BE2C (cell line): ENCODE measurements at regions not wholly inside any gene's neighbourhood (a gene's known extent, or its start where the extent isn't known, plus 50 kb on each side); places are given as distances from the start of the nearest gene placed in this dataset.

ENCODE experiments used
- DNase-seq: peaks from one replicate; pipeline ENCODE4 v3.0.0-alpha.2; 2020
- H3K27me3 ChIP-seq: fragments of 250-450 bp; sonication (Bioruptor Pico); 2 replicates; pipeline ENCODE4 v1.5.1; 2020; ENCODE audit warnings: mild to moderate bottlenecking
- H3K36me3 ChIP-seq: fragments of 250-450 bp; sonication (Bioruptor Pico); 2 replicates; pipeline ENCODE4 v1.5.1; 2020; ENCODE audit warnings: mild to moderate bottlenecking
- H3K4me1 ChIP-seq: fragments of 250-450 bp; sonication (Bioruptor Pico); 2 replicates; pipeline ENCODE4 v1.5.1; 2020
- H3K4me3 ChIP-seq: 2 replicates; pipeline ENCODE4 v1.5.1; 2011; ENCODE audit warnings: low read depth, low read length
- H3K9me3 ChIP-seq: fragments of 250-450 bp; sonication (Bioruptor Pico); 2 replicates; pipeline ENCODE4 v1.5.1; 2020
- CTCF ChIP-seq: IDR thresholded peaks from 2 replicates; pipeline ENCODE4 v1.5.1; 2012; ENCODE audit warnings: mild to moderate bottlenecking, low read depth, low read length

GRCh38 chr1:4122513-4123160 is 222.6 kb upstream of the C1orf174 start:
- TF ChIP-seq CTCF, result no peak
- DNase-seq, result no peak
- no peaks in the 10 kb centered on the region for H3K27me3 ChIP-seq
- H3K4me1 ChIP-seq, result no peaks in the 10 kb centered on the region
- H3K36me3 ChIP-seq, result no peaks in the 10 kb centered on the region
- no peak overlapping the region for H3K4me3 ChIP-seq
- H3K9me3 ChIP-seq, result no peaks in the 10 kb centered on the region

GRCh38 chr1:4124631-4125145 is 224.6 kb upstream of the C1orf174 start:
- no peaks in the 10 kb centered on the region for H3K9me3 ChIP-seq

GRCh38 chr1:4126251-4126650 is 226.2 kb upstream of the C1orf174 start:
- Histone ChIP-seq H3K9me3 (no peaks in the 10 kb centered on the region), H3K4me1 (no peaks in the 10 kb centered on the region), H3K36me3 (no peaks in the 10 kb centered on the region), H3K4me3 (no peak overlapping the region), H3K27me3 (no peaks in the 10 kb centered on the region)
- no peak for DNase-seq
- no peak for TF ChIP-seq CTCF

More at GRCh38 chr1:4124631-4125145, 224.6 kb upstream of the C1orf174 start:
- Histone ChIP-seq H3K36me3 (no peaks in the 10 kb centered on the region), H3K4me3 (no peak overlapping the region), H3K4me1 (no peaks in the 10 kb centered on the region), H3K27me3 (no peaks in the 10 kb centered on the region)
- no peak for TF ChIP-seq CTCF
- no peak for DNase-seq

GRCh38 chr1:4126731-4127591 is 226.9 kb upstream of the C1orf174 start:
- DNase-seq, result no peak
- Histone ChIP-seq H3K9me3 (no peaks in the 10 kb centered on the region), H3K4me3 (no peak overlapping the region), H3K27me3 (no peaks in the 10 kb centered on the region), H3K36me3 (no peaks in the 10 kb centered on the region), H3K4me1 (no peaks in the 10 kb centered on the region)
- TF ChIP-seq CTCF, result no peak

- no peaks in the 10 kb centered on the region for H3K9me3 ChIP-seq
- no peaks in the 10 kb centered on the region for H3K27me3 ChIP-seq
- no peaks in the 10 kb centered on the region for H3K36me3 ChIP-seq
- no peak overlapping the region for H3K4me3 ChIP-seq
- TF ChIP-seq CTCF, result no peak
- DNase-seq, result no peak
- H3K4me1 ChIP-seq, result no peaks in the 10 kb centered on the region
Measured at GRCh38 chr1:4127592-4128140, 227.6 kb upstream of the C1orf174 start.

- H3K9me3 ChIP-seq, result no peaks in the 10 kb centered on the region
Measured at GRCh38 chr1:4128616-4129015, 228.5 kb upstream of the C1orf174 start.

More at GRCh38 chr1:4128616-4129015, 228.5 kb upstream of the C1orf174 start:
- Histone ChIP-seq H3K36me3 (no peaks in the 10 kb centered on the region), H3K27me3 (no peaks in the 10 kb centered on the region), H3K4me3 (no peak overlapping the region), H3K4me1 (no peaks in the 10 kb centered on the region)
- no peak for DNase-seq
- TF ChIP-seq CTCF, result no peak
